GM12891 (cell line): ENCODE measurements at regions not wholly inside any gene's neighbourhood (a gene's known extent, or its start where the extent isn't known, plus 50 kb on each side); places are given as distances from the start of the nearest gene placed in this dataset.
A peak's percentile ranks its signal among the peaks of the same experiment; 100 is the strongest.

ENCODE experiments used
- DNase-seq: peaks from one replicate; pipeline ENCODE4 v3.0.0; 2011; ENCODE audit warnings: low spot score; ENCODE audit not compliant: insufficient read length
- FAIRE-seq: peaks from 2 replicates; lab custom pipeline; 2011; peaks lifted over from hg19 to GRCh38; lab: Jason Lieb, UNC
- PAX5 ChIP-seq: IDR thresholded peaks from 2 replicates; pipeline ENCODE4 v1.6.1; 2011; ENCODE audit warnings: low read length, moderate library complexity, mild to moderate bottlenecking; ENCODE audit not compliant: insufficient read depth, severe bottlenecking
- POLR2A ChIP-seq: IDR thresholded peaks from 2 replicates; pipeline ENCODE4 v1.6.1; 2011; ENCODE audit warnings: low read depth, low read length, control low read depth
- POLR2AphosphoS5 ChIP-seq: IDR thresholded peaks from 2 replicates; pipeline ENCODE4 v1.6.1; 2011; ENCODE audit warnings: low read depth, low read length, control low read depth
- POU2F2 ChIP-seq: IDR thresholded peaks from 2 replicates; pipeline ENCODE4 v1.6.1; 2011; ENCODE audit warnings: low read depth, mild to moderate bottlenecking, control low read depth, low read length, moderate library complexity
- SPI1 ChIP-seq: IDR thresholded peaks from 2 replicates; pipeline ENCODE4 v1.6.1; 2011; ENCODE audit warnings: low read depth, low read length, control low read depth
- TAF1 ChIP-seq: IDR thresholded peaks from 2 replicates; pipeline ENCODE4 v1.6.1; 2011; ENCODE audit warnings: low read depth, low read length, control low read depth

- FAIRE-seq: no peak
- DNase-seq: no peak
- TF ChIP-seq POLR2AphosphoS5: no peak
- no peak for TF ChIP-seq POU2F2
- no peak for TF ChIP-seq POLR2A
- no peak for TF ChIP-seq SPI1
- no peak for TF ChIP-seq TAF1
- no peak for TF ChIP-seq PAX5
Measured at GRCh38 chr3:95654570-95655362, 1159.6 kb upstream of the EPHA6 start.

- no peak for DNase-seq
- TF ChIP-seq TAF1 (no peak), POU2F2 (no peak), PAX5 (no peak), POLR2A (no peak), SPI1 (no peak), POLR2AphosphoS5 (no peak)
- FAIRE-seq: no peak
Measured at GRCh38 chr3:95655363-95655986, 1158.9 kb upstream of the EPHA6 start.

GRCh38 chr3:95670765-95671164, 1143.6 kb upstream of the EPHA6 start:
- TF ChIP-seq SPI1: no peak
- no peak for TF ChIP-seq POLR2AphosphoS5
- TF ChIP-seq PAX5: no peak
- no peak for TF ChIP-seq POU2F2
- TF ChIP-seq POLR2A: no peak
- TF ChIP-seq TAF1: no peak
- no peak for DNase-seq
- FAIRE-seq: no peak

GRCh38 chr3:95673215-95673614, 1141.2 kb upstream of the EPHA6 start:
- FAIRE-seq (no peak), DNase-seq (no peak)
- TF ChIP-seq POU2F2 (no peak), TAF1 (no peak), POLR2A (no peak), POLR2AphosphoS5 (no peak), PAX5 (no peak), SPI1 (no peak)

GRCh38 chr3:95705786-95706418, 1108.5 kb upstream of the EPHA6 start:
- no peak for TF ChIP-seq POLR2AphosphoS5
- TF ChIP-seq PAX5: no peak
- TF ChIP-seq POU2F2: no peak
- no peak for TF ChIP-seq TAF1
- no peak for TF ChIP-seq SPI1
- TF ChIP-seq POLR2A: no peak
- FAIRE-seq (no peak), DNase-seq (no peak)

- DNase-seq: no peak
Measured at GRCh38 chr3:95707268-95707667, 1107.1 kb upstream of the EPHA6 start.

GRCh38 chr3:95710684-95711083, 1103.7 kb upstream of the EPHA6 start:
- no peak for DNase-seq
- TF ChIP-seq TAF1: no peak
- TF ChIP-seq POLR2A: no peak
- TF ChIP-seq POLR2AphosphoS5: no peak
- TF ChIP-seq SPI1: no peak
- no peak for TF ChIP-seq PAX5
- no peak for TF ChIP-seq POU2F2
- no peak for FAIRE-seq

More at GRCh38 chr3:95707268-95707667, 1107.1 kb upstream of the EPHA6 start:
- no peak for FAIRE-seq
- TF ChIP-seq PAX5: no peak
- TF ChIP-seq POU2F2: no peak
- TF ChIP-seq POLR2AphosphoS5: no peak
- no peak for TF ChIP-seq SPI1
- TF ChIP-seq TAF1: no peak
- no peak for TF ChIP-seq POLR2A

- TF ChIP-seq POU2F2 (no peak), TAF1 (no peak), SPI1 (no peak), POLR2AphosphoS5 (no peak), POLR2A (no peak), PAX5 (no peak)
- DNase-seq: no peak
- no peak for FAIRE-seq
Measured at GRCh38 chr3:95711789-95712188, 1102.6 kb upstream of the EPHA6 start.

GRCh38 chr3:95715128-95715527, 1099.3 kb upstream of the EPHA6 start:
- TF ChIP-seq TAF1 (no peak), POU2F2 (no peak), PAX5 (no peak), POLR2AphosphoS5 (no peak), POLR2A (no peak), SPI1 (no peak)
- FAIRE-seq (peak; percentile 43), DNase-seq (no peak)
